IMR-90 (cell line): ENCODE measurements at regions not wholly inside any gene's neighbourhood (a gene's known extent, or its start where the extent isn't known, plus 50 kb on each side); places are given as distances from the start of the nearest gene placed in this dataset.

ENCODE experiments used
- BHLHE40 ChIP-seq: fragments of 150-350 bp; IDR thresholded peaks from 2 replicates; pipeline ENCODE4 v1.6.1; 2016; ENCODE audit warnings: mild to moderate bottlenecking, low read depth, low read length
- CEBPB ChIP-seq: IDR thresholded peaks from 2 replicates; pipeline ENCODE4 v1.6.1; 2012; ENCODE audit warnings: low read depth, low read length, improper control_type of control experiment
- CHD1 ChIP-seq: IDR thresholded peaks from 2 replicates; pipeline ENCODE4 v1.6.1; 2012; ENCODE audit warnings: low read depth, low read length, improper control_type of control experiment
- MXI1 ChIP-seq: IDR thresholded peaks from 2 replicates; pipeline ENCODE4 v1.6.1; 2012; ENCODE audit warnings: low read depth, mild to moderate bottlenecking, low read length, moderate library complexity, borderline replicate concordance
- POLR2A ChIP-seq: IDR thresholded peaks from 2 replicates; pipeline ENCODE4 v1.6.1; 2012; ENCODE audit warnings: mild to moderate bottlenecking, low read depth, low read length
- RAD21 ChIP-seq: IDR thresholded peaks from 2 replicates; pipeline ENCODE4 v1.6.1; 2012; ENCODE audit warnings: low read length, improper control_type of control experiment
- RCOR1 ChIP-seq: IDR thresholded peaks from 2 replicates; pipeline ENCODE4 v1.6.1; 2012; ENCODE audit warnings: mild to moderate bottlenecking, low read length, improper control_type of control experiment; ENCODE audit not compliant: insufficient replicate concordance
- SMC3 ChIP-seq: fragments of 150-350 bp; IDR thresholded peaks from 2 replicates; pipeline ENCODE4 v1.6.1; 2016; ENCODE audit warnings: low read depth, mild to moderate bottlenecking, antibody characterized with exemption, low read length, moderate library complexity
- TF ChIP-seq, protein P1 (sequence below): conservative IDR thresholded peaks from 2 replicates; pipeline ENCODE4 v1.5.1; 2012; ENCODE audit warnings: mild to moderate bottlenecking, low read depth, low read length, improper control_type of control experiment
- TF ChIP-seq, protein P2 (sequence below): fragments of 150-350 bp; IDR thresholded peaks from 2 replicates; pipeline ENCODE4 v1.6.1; 2016; ENCODE audit warnings: low read depth, mild to moderate bottlenecking, low read length, moderate library complexity, borderline replicate concordance
- TF ChIP-seq, protein P3 (sequence below): fragments of 150-350 bp; IDR thresholded peaks from 2 replicates; pipeline ENCODE4 v1.6.1; 2017; ENCODE audit warnings: mild to moderate bottlenecking, antibody characterized with exemption, low read length, low read depth

DNA sequence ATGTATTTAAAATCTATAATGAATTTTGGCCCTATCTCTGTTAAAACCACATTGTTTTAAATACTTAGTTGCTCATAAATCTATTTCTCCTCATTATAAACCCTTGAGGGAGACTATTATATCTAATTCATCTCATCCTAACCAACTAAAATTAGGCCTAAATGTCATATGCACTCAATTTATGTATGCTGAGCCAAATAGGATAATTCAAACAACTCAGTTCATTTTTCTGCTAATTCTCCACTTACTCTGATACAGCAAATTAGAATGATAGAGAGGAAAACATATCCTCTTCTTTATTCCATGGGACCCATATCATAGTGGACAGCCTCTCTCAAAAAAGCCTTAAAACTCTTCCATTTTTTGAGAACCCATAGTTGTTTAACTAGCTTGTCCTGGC, 80.3 kb upstream of the TET2 start:
- TF ChIP-seq, protein P1, sequence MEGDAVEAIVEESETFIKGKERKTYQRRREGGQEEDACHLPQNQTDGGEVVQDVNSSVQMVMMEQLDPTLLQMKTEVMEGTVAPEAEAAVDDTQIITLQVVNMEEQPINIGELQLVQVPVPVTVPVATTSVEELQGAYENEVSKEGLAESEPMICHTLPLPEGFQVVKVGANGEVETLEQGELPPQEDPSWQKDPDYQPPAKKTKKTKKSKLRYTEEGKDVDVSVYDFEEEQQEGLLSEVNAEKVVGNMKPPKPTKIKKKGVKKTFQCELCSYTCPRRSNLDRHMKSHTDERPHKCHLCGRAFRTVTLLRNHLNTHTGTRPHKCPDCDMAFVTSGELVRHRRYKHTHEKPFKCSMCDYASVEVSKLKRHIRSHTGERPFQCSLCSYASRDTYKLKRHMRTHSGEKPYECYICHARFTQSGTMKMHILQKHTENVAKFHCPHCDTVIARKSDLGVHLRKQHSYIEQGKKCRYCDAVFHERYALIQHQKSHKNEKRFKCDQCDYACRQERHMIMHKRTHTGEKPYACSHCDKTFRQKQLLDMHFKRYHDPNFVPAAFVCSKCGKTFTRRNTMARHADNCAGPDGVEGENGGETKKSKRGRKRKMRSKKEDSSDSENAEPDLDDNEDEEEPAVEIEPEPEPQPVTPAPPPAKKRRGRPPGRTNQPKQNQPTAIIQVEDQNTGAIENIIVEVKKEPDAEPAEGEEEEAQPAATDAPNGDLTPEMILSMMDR, result no peak
- no peak for TF ChIP-seq BHLHE40
- no peak for TF ChIP-seq MXI1
- no peak for TF ChIP-seq POLR2A
- no peak for TF ChIP-seq SMC3
- TF ChIP-seq CHD1, result no peak
- no peak for TF ChIP-seq RAD21
- TF ChIP-seq CEBPB, result no peak
- TF ChIP-seq, protein P2, sequence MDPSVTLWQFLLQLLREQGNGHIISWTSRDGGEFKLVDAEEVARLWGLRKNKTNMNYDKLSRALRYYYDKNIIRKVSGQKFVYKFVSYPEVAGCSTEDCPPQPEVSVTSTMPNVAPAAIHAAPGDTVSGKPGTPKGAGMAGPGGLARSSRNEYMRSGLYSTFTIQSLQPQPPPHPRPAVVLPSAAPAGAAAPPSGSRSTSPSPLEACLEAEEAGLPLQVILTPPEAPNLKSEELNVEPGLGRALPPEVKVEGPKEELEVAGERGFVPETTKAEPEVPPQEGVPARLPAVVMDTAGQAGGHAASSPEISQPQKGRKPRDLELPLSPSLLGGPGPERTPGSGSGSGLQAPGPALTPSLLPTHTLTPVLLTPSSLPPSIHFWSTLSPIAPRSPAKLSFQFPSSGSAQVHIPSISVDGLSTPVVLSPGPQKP, result no peak
- TF ChIP-seq RCOR1, result no peak
- TF ChIP-seq, protein P3, sequence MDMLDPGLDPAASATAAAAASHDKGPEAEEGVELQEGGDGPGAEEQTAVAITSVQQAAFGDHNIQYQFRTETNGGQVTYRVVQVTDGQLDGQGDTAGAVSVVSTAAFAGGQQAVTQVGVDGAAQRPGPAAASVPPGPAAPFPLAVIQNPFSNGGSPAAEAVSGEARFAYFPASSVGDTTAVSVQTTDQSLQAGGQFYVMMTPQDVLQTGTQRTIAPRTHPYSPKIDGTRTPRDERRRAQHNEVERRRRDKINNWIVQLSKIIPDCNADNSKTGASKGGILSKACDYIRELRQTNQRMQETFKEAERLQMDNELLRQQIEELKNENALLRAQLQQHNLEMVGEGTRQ, result no peak
